ENCODE measurements at regions not wholly inside any gene's neighbourhood (a gene's known extent, or its start where the extent isn't known, plus 50 kb on each side); places are given as distances from the start of the nearest gene placed in this dataset.

DNA sequence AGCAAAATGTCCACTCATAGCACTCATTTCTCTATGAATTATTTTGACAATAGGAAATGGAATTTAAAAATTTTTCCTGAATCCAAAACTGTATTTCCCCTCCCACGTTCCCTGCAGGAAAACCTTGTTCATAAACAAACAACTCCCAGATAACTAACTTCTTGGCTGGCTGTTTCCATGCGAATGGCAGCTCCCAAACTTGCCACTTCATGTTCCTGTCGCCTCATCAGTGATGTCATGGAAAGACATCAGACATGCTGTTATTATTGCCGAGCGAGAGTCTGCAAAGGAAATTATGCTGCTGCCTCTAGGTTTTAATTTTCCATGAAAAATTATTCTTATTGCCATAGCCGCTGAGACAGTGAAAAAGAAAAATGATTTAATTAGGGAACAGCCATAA is 117.0 kb upstream of the RIOK3 start:
- Histone ChIP-seq H3K36me3 (no peaks in the 10 kb centered on the region), H3K27ac (no peak overlapping the region), H3K27me3 (no peaks in the 10 kb centered on the region), H3K4me1 (peaks cover 4% of the 10 kb centered on the region), H3K4me3 (no peak overlapping the region), H3K9me3 (no peaks in the 10 kb centered on the region)
- TF ChIP-seq, protein P1, sequence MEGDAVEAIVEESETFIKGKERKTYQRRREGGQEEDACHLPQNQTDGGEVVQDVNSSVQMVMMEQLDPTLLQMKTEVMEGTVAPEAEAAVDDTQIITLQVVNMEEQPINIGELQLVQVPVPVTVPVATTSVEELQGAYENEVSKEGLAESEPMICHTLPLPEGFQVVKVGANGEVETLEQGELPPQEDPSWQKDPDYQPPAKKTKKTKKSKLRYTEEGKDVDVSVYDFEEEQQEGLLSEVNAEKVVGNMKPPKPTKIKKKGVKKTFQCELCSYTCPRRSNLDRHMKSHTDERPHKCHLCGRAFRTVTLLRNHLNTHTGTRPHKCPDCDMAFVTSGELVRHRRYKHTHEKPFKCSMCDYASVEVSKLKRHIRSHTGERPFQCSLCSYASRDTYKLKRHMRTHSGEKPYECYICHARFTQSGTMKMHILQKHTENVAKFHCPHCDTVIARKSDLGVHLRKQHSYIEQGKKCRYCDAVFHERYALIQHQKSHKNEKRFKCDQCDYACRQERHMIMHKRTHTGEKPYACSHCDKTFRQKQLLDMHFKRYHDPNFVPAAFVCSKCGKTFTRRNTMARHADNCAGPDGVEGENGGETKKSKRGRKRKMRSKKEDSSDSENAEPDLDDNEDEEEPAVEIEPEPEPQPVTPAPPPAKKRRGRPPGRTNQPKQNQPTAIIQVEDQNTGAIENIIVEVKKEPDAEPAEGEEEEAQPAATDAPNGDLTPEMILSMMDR (IDR thresholded peaks at IDR 0.05), result no peak
- ATAC-seq (no peak), DNase-seq (no peak)
- intact Hi-C loops (cut with DNase I), result no loop called here

DNA sequence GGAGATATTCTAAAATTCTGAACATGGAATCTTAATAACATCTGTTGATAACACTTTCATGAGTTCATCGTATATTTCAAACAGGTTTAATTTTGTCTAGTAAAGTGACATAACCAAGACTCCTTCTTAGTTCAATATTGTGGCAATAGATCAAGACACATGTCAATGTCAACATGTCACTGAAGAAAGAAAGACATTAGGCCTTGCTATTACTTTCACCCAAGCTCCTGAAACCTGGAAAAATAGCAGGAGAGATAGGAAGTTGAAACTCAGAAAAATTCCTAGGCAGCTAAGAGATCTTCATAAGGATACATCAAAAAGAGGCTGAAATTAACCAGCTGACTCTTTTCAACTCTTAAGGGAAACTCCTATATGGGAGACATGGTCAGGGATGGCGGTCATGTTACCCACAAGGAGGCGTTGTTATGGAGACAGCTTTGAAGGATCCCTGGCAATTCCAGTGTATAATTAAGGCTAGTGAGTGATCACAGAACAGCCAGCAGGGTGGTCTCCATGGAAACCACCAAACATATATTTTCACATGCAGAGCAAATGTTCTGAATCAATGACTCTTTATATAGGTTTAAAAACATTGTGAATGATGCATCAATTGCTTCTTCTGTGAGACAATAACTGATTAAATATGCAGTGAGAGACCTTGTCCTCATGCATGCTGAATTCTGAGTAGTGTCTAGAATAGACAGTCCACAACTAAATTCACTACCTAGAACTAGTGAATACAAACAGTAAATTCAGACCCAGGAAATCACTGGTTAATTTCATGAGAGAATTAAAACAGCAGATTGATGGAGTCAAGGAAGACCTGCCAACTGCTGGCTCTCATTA is 115.3 kb upstream of the RIOK3 start:
- Histone ChIP-seq H3K36me3 (no peaks in the 10 kb centered on the region), H3K4me3 (no peak overlapping the region), H3K9me3 (no peaks in the 10 kb centered on the region), H3K27ac (no peak overlapping the region), H3K4me1 (peaks cover 4% of the 10 kb centered on the region), H3K27me3 (no peaks in the 10 kb centered on the region)
- intact Hi-C loops (cut with DNase I), result no loop called here
- ATAC-seq (no peak), DNase-seq (no peak)
- TF ChIP-seq, protein P1 (IDR thresholded peaks at IDR 0.05), result no peak

DNA sequence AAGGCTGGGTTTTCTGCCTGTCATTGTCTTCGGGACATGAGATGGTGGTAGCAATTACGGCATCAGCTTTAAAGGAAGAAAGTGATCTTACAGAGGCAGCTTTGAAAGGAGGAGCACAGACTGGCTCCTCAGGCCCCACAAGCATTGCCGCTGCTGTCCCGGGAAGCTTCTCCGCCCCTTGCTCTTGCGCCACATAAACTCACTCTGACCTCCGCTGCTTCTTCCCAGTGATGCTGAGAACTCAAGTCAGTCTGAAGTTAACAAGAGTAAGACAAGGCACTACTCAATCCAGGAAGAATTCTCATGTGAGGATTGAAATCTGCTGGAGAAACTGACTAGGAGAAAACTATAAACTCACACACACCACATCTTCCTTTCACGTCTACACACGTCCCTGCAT is 112.4 kb upstream of the RIOK3 start:
- TF ChIP-seq, protein P1 (IDR thresholded peaks at IDR 0.05), result no peak
- no peaks in the 10 kb centered on the region for H3K36me3 ChIP-seq
- ATAC-seq (peak; percentile 31), DNase-seq (no peak)
- intact Hi-C loops (cut with DNase I), result no loop called here
- no peak overlapping the region for H3K4me3 ChIP-seq
- H3K9me3 ChIP-seq, result no peaks in the 10 kb centered on the region
- H3K4me1 ChIP-seq, result no peaks in the 10 kb centered on the region
- H3K27ac ChIP-seq, result peak overlapping the region; percentile 45
- H3K27me3 ChIP-seq, result no peaks in the 10 kb centered on the region

DNA sequence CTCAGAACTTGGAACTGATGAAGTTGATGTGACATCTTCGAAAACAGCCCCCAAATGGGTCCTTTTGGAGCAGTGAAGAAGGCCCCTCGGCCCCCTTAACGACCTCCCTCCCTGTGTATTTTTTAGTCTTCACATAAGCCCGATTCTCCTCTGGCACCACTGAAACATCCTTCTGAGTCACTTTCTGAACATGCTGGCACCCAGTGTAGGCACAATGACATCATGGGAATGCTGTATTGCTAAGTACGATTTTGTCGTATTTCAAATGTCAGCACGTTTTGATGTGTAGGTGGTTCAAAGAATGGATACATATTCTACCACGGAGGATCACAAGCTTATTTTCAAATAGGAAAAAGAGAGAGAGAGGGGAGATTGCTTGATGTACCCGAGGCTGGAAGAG is 111.7 kb upstream of the RIOK3 start:
- no peaks in the 10 kb centered on the region for H3K9me3 ChIP-seq
- DNase-seq, result no peak
- peak overlapping the region; percentile 45 for H3K27ac ChIP-seq
- H3K36me3 ChIP-seq, result no peaks in the 10 kb centered on the region
- no peaks in the 10 kb centered on the region for H3K4me1 ChIP-seq
- no peak for ATAC-seq
- no peak overlapping the region for H3K4me3 ChIP-seq
- H3K27me3 ChIP-seq, result no peaks in the 10 kb centered on the region
- intact Hi-C loops (cut with DNase I), result no loop called here
- TF ChIP-seq, protein P1 (IDR thresholded peaks at IDR 0.05), result no peak

DNA sequence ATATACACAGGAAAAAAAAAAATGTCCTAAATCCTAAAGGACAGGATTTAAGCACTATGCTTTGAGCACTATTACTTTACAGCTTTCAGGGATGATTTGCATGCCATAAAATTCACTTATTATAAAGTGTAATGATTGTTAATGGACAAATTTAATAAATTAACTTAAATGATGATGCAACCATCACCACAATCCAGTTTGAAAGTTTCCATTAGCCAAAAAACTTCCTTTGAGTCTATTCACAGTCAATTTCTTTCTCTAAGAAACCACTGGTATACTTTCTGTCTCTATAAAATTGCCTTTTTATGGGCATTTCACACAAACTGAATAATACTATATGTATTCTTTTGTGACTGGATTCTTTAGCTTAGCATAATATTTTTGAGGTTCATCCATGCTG is 111.1 kb upstream of the RIOK3 start:
- intact Hi-C loops (cut with DNase I), result no loop called here
- ATAC-seq, result no peak
- Histone ChIP-seq H3K4me1 (no peaks in the 10 kb centered on the region), H3K9me3 (no peaks in the 10 kb centered on the region), H3K4me3 (no peak overlapping the region), H3K27ac (no peak overlapping the region), H3K27me3 (no peaks in the 10 kb centered on the region), H3K36me3 (no peaks in the 10 kb centered on the region)
- DNase-seq, result no peak
- TF ChIP-seq, protein P1 (IDR thresholded peaks at IDR 0.05), result no peak

All from upper lobe of right lung (tissue), 1 donor.